NCI-H82 (cell line): ENCODE measurements at regions not wholly inside any gene's neighbourhood (a gene's known extent, or its start where the extent isn't known, plus 50 kb on each side); places are given as distances from the start of the nearest gene placed in this dataset.

Experiments
- DNase-seq: peaks from one replicate; lab custom pipeline; 2025; lab: John Stamatoyannopoulos, UW

GRCh38 chr1:30405631-30406212 is 317.7 kb downstream of the MATN1 start:
- DNase-seq = no peak

GRCh38 chr1:30405081-30405480 is 318.3 kb downstream of the MATN1 start:
- DNase-seq = no peak

- no peak for DNase-seq
These were observed 319.0 kb downstream of the MATN1 start for GRCh38 chr1:30404341-30404740.

- no peak for DNase-seq
These were observed 319.7 kb downstream of the MATN1 start for GRCh38 chr1:30403726-30404125.

- no peak for DNase-seq
These were observed 320.2 kb downstream of the MATN1 start for GRCh38 chr1:30403061-30403645.

- DNase-seq = no peak
These were observed 321.4 kb downstream of the MATN1 start for GRCh38 chr1:30402031-30402430.

- no peak for DNase-seq
These were observed 322.9 kb downstream of the MATN1 start for GRCh38 chr1:30400507-30400906.

- no peak for DNase-seq
These were observed 324.4 kb downstream of the MATN1 start for GRCh38 chr1:30399026-30399425.

- no peak for DNase-seq
These were observed 325.8 kb downstream of the MATN1 start for GRCh38 chr1:30397576-30397975.

GRCh38 chr1:30395631-30396030 is 327.8 kb downstream of the MATN1 start:
- no peak for DNase-seq

GRCh38 chr1:30388386-30388785 is 335.0 kb downstream of the MATN1 start:
- DNase-seq = peak; percentile 12

- DNase-seq = no peak
These were observed 337.0 kb downstream of the MATN1 start for GRCh38 chr1:30386156-30386926.

GRCh38 chr1:30385246-30385995 is 338.0 kb downstream of the MATN1 start:
- no peak for DNase-seq

- DNase-seq = peak; percentile 15
These were observed 338.8 kb downstream of the MATN1 start for GRCh38 chr1:30384286-30385245.

- no peak for DNase-seq
These were observed 340.1 kb downstream of the MATN1 start for GRCh38 chr1:30383221-30383711.

GRCh38 chr1:30382496-30382895 is 340.9 kb downstream of the MATN1 start:
- no peak for DNase-seq

GRCh38 chr1:30381671-30382365 is 341.6 kb downstream of the MATN1 start:
- DNase-seq = no peak

- no peak for DNase-seq
These were observed 342.1 kb downstream of the MATN1 start for GRCh38 chr1:30381266-30381665.

- no peak for DNase-seq
These were observed 342.8 kb downstream of the MATN1 start for GRCh38 chr1:30380625-30380984.

- peak; percentile 84 for DNase-seq
These were observed 343.4 kb downstream of the MATN1 start for GRCh38 chr1:30379684-30380624.
